SK-N-SH (cell line): ENCODE measurements at regions not wholly inside any gene's neighbourhood (a gene's known extent, or its start where the extent isn't known, plus 50 kb on each side); places are given as distances from the start of the nearest gene placed in this dataset.

Experiments used
- CTCF ChIA-PET: fragments of 300-600, 350-600 bp; formaldehyde crosslinking; extraction: SDS; loops from one replicate; lab custom pipeline; 2021; lab: Yijun Ruan, JAX
- POLR2A ChIA-PET: fragments of 350-600 bp; sonication (Branson Sonifier 250); formaldehyde crosslinking; extraction: SDS; loops from one replicate; lab custom pipeline; 2020; ENCODE audit warnings: antibody characterized with exemption, inconsistent platforms; lab: Yijun Ruan, JAX
- DNase-seq: peaks from one replicate; pipeline ENCODE4 v3.0.0; 2012
- H2AFZ ChIP-seq: fragments of 200-600 bp; sonication (generic); 2 replicates; pipeline ENCODE4 v1.8.1; 2016; ENCODE audit warnings: antibody characterized with exemption, mild to moderate bottlenecking, low read depth
- H3F3A ChIP-seq: fragments of 200-600 bp; sonication (generic); replicated peaks from 2 replicates; pipeline ENCODE3; 2016; ENCODE audit warnings: antibody characterized with exemption, mild to moderate bottlenecking; ENCODE audit not compliant: insufficient read depth
- H3K27ac ChIP-seq, 2 experiments: fragments of 200-500 bp in 1 of 2; fragments of 200-600 bp in 1 of 2; sonication (Bioruptor generic) in 1 of 2; sonication (generic), shearing (Covaris generic) in 1 of 2; 2 replicates each; pipeline versions ENCODE4 v1.5.1 to v1.6.1; 2014 to 2016; ENCODE audit warnings: low read depth in 2 of 2, inconsistent platforms in 1 of 2, low read length in 1 of 2, mild to moderate bottlenecking in 1 of 2, mixed read lengths in 1 of 2
- H3K27me3 ChIP-seq: fragments of 200-600 bp; sonication (generic), shearing (Covaris generic); 2 replicates; pipeline ENCODE4 v1.6.1; 2016; ENCODE audit warnings: mixed run types; ENCODE audit not compliant: insufficient read depth
- H3K36me3 ChIP-seq, 2 experiments: fragments of 200-500 bp in 1 of 2; fragments of 200-600 bp in 1 of 2; sonication (Bioruptor generic) in 1 of 2; sonication (generic) in 1 of 2; replicated peaks in 1 of 2; 2 replicates each; pipeline versions ENCODE3 to v1.5.1; 2014 to 2016; ENCODE audit warnings: low read length in 1 of 2, mild to moderate bottlenecking in 1 of 2; ENCODE audit not compliant: insufficient read depth in 2 of 2, control insufficient read depth in 1 of 2
- H3K4me1 ChIP-seq, 2 experiments: fragments of 200-500 bp in 1 of 2; fragments of 200-600 bp in 1 of 2; sonication (Bioruptor generic) in 1 of 2; sonication (generic), shearing (Covaris generic) in 1 of 2; 2 replicates each; pipeline versions ENCODE4 v1.5.1 to v1.6.1; 2014 to 2016; ENCODE audit warnings: low read depth in 1 of 2, low read length in 1 of 2, mixed run types in 1 of 2; ENCODE audit not compliant: insufficient read depth in 2 of 2, control insufficient read depth in 1 of 2
- H3K4me2 ChIP-seq: fragments of 200-600 bp; sonication (generic), shearing (Covaris generic); 2 replicates; pipeline ENCODE4 v1.6.1; 2017; ENCODE audit warnings: mixed run types
- H3K4me3 ChIP-seq, 2 experiments: fragments of 200-500 bp in 1 of 2; fragments of 200-600 bp in 1 of 2; sonication (Bioruptor generic) in 1 of 2; sonication (generic), shearing (Covaris generic) in 1 of 2; 2 replicates each; pipeline versions ENCODE4 v1.5.1 to v1.8.1; 2014 to 2016; ENCODE audit warnings: low read depth in 2 of 2, inconsistent platforms in 1 of 2, low read length in 1 of 2, mild to moderate bottlenecking in 1 of 2, mixed read lengths in 1 of 2, moderate library complexity in 1 of 2
- H3K79me2 ChIP-seq: fragments of 200-600 bp; sonication (generic); 2 replicates; pipeline ENCODE4 v1.8.1; 2017; ENCODE audit warnings: mild to moderate bottlenecking; ENCODE audit not compliant: insufficient read depth
- H3K9ac ChIP-seq: fragments of 200-600 bp; sonication (generic); 2 replicates; pipeline ENCODE4 v1.6.1; 2017; ENCODE audit warnings: mixed run types
- H3K9me2 ChIP-seq: fragments of 200-600 bp; sonication (generic); 2 replicates; pipeline ENCODE4 v1.6.1; 2017; ENCODE audit warnings: mixed run types
- H3K9me3 ChIP-seq: fragments of 200-600 bp; sonication (generic); 2 replicates; pipeline ENCODE4 v1.6.1; 2017; ENCODE audit warnings: mixed run types, mild to moderate bottlenecking, moderate library complexity
- H4K20me1 ChIP-seq: fragments of 200-600 bp; sonication (generic); 2 replicates; pipeline ENCODE4 v1.6.1; 2017; ENCODE audit warnings: mild to moderate bottlenecking, mixed run types; ENCODE audit not compliant: insufficient read depth
- CHD2 ChIP-seq: fragments of 150-350 bp; IDR thresholded peaks from 2 replicates; pipeline ENCODE4 v1.6.1; 2018; ENCODE audit warnings: low read length; ENCODE audit not compliant: partially characterized antibody
- CTCF ChIP-seq: fragments of 200-600 bp; sonication (generic); IDR thresholded peaks from 2 replicates; pipeline ENCODE4 v1.6.1; 2017; ENCODE audit warnings: antibody characterized with exemption, mild to moderate bottlenecking, moderate library complexity
- ELF1 ChIP-seq: IDR thresholded peaks from 2 replicates; pipeline ENCODE4 v1.4.0; 2012
- EP300 ChIP-seq, 2 experiments: IDR thresholded peaks; 2 replicates each; pipeline versions ENCODE4 v1.4.0 to v1.6.1; 2012; ENCODE audit warnings: borderline replicate concordance in 1 of 2, low read depth in 1 of 2, low read length in 1 of 2
- FOXM1 ChIP-seq: IDR thresholded peaks from 2 replicates; pipeline ENCODE4 v1.4.0; 2012; ENCODE audit warnings: low read depth, mild to moderate bottlenecking
- GABPA ChIP-seq: IDR thresholded peaks from 2 replicates; pipeline ENCODE4 v1.4.0; 2012; ENCODE audit warnings: low read depth, mild to moderate bottlenecking
- GATA2 ChIP-seq: sonication (generic); formaldehyde crosslinking; IDR thresholded peaks from 2 replicates; pipeline ENCODE4 v1.5.0; 2020; ENCODE audit warnings: mild to moderate bottlenecking, missing genetic modification reagents
- IRF3 ChIP-seq: fragments of 150-350 bp; IDR thresholded peaks from 2 replicates; pipeline ENCODE4 v1.6.1; 2016; ENCODE audit warnings: mild to moderate bottlenecking, low read depth, low read length
- JUND ChIP-seq: IDR thresholded peaks from 2 replicates; pipeline ENCODE4 v1.4.0; 2012
- MAX ChIP-seq: IDR thresholded peaks from 2 replicates; pipeline ENCODE4 v1.4.0; 2012; ENCODE audit warnings: low read depth
- MEF2A ChIP-seq: IDR thresholded peaks from 2 replicates; pipeline ENCODE4 v1.4.0; 2012; ENCODE audit warnings: low read depth, borderline replicate concordance
- NFIC ChIP-seq: IDR thresholded peaks from 2 replicates; pipeline ENCODE4 v1.4.0; 2012; ENCODE audit warnings: borderline replicate concordance
- RAD21 ChIP-seq: IDR thresholded peaks from 2 replicates; pipeline ENCODE4 v1.6.1; 2012; ENCODE audit warnings: mild to moderate bottlenecking, low read length
- REST ChIP-seq: IDR thresholded peaks from 2 replicates; pipeline ENCODE4 v1.6.1; 2012; ENCODE audit warnings: mild to moderate bottlenecking, low read depth, low read length, moderate library complexity
- RFX5 ChIP-seq: IDR thresholded peaks from 2 replicates; pipeline ENCODE4 v1.6.1; 2012; ENCODE audit warnings: mild to moderate bottlenecking, improper control_type of control experiment, low read length
- SMC3 ChIP-seq: IDR thresholded peaks from 2 replicates; pipeline ENCODE4 v1.6.1; 2012; ENCODE audit warnings: low read depth, low read length, improper control_type of control experiment
- USF1 ChIP-seq: IDR thresholded peaks from 2 replicates; pipeline ENCODE4 v1.4.0; 2012; ENCODE audit warnings: low read depth, borderline replicate concordance
- USF2 ChIP-seq: fragments of 150-350 bp; IDR thresholded peaks from 2 replicates; pipeline ENCODE4 v1.6.1; 2017; ENCODE audit warnings: antibody characterized with exemption, low read length, low read depth, borderline replicate concordance
- YY1 ChIP-seq: IDR thresholded peaks from 2 replicates; pipeline ENCODE4 v1.4.0; 2012; ENCODE audit warnings: low read depth, mild to moderate bottlenecking
- WGBS: methylation state at CpG from one replicate; pipeline ENCODE4 v1.1.6; 2017; ENCODE audit warnings: low lambda C conversion rate; 5-methylcytosine and 5-hydroxymethylcytosine counted together

GRCh38 chr5:145629047-145629446 is 206.1 kb downstream of the PRELID2 start:
- no peaks in the 10 kb centered on the region for H3K9me2 ChIP-seq
- no peak overlapping the region for H2AFZ ChIP-seq
- H3K36me3 ChIP-seq: no peaks in the 10 kb centered on the region
- DNase-seq: no peak
- no peak overlapping the region for H3K27ac ChIP-seq
- POLR2A ChIA-PET: no interaction called here
- no peaks in the 10 kb centered on the region for H3F3A ChIP-seq
- no peaks in the 10 kb centered on the region for H3K79me2 ChIP-seq
- WGBS: 65% methylated on average over 3 of the region's 3 CpGs
- H3K4me2 ChIP-seq: no peak overlapping the region
- TF ChIP-seq NFIC: no peak
- no peak for TF ChIP-seq JUND
- no peak for TF ChIP-seq CTCF
- no peak for TF ChIP-seq GATA2 (CRISPR knock-in tag)
- no peak for TF ChIP-seq GABPA
- TF ChIP-seq SMC3: no peak
- TF ChIP-seq FOXM1: no peak
- no peak for TF ChIP-seq YY1
- no peak for TF ChIP-seq ELF1
- no peak for TF ChIP-seq RFX5
- no peak for TF ChIP-seq USF1
- TF ChIP-seq EP300 (IDR thresholded peaks at IDR 0.05; ENCODE audit: borderline replicate concordance in 1 of 2, low read depth in 1 of 2, low read length in 1 of 2): no peak
- no peak for TF ChIP-seq REST
- no peak for TF ChIP-seq USF2
- TF ChIP-seq MEF2A: no peak
- no peak for TF ChIP-seq CHD2
- no peak for TF ChIP-seq IRF3
- TF ChIP-seq MAX: no peak
- no peak for TF ChIP-seq RAD21
- TF ChIP-seq, all 33 proteins: peak for 0
- CTCF ChIA-PET: no interaction called here
- H3K27me3 ChIP-seq: no peaks in the 10 kb centered on the region
- H4K20me1 ChIP-seq: no peaks in the 10 kb centered on the region
- no peaks in the 10 kb centered on the region; the same call in 1 of the 2 replicates for H3K9me3 ChIP-seq
- no peak overlapping the region for H3K9ac ChIP-seq
- no peaks in the 10 kb centered on the region; a peak in 1 of 4 replicates for H3K4me1 ChIP-seq
- H3K4me3 ChIP-seq: no peak overlapping the region
